ENCODE measurements at regions not wholly inside any gene's neighbourhood (a gene's known extent, or its start where the extent isn't known, plus 50 kb on each side); places are given as distances from the start of the nearest gene placed in this dataset.

- H3K4me1 ChIP-seq (ENCODE audit: control insufficient read depth, extremely low read depth, insufficient read depth, low read length), result peaks cover 65% of the 10 kb centered on the region
- no peak for TF ChIP-seq EZH2 (IDR thresholded peaks at IDR 0.05; ENCODE audit: low read length, missing control alignments)
- no peak for TF ChIP-seq CTCF (conservative IDR thresholded peaks at IDR 0.05 in 1 of 2, IDR thresholded peaks at IDR 0.05 in 1 of 2; ENCODE audit: low read depth in 1 of 2, low read length in 2 of 2)
- H3K36me3 ChIP-seq (ENCODE audit: control insufficient read depth, insufficient read depth, low read length), result peaks cover 7% of the 10 kb centered on the region
- H3K27me3 ChIP-seq (ENCODE audit: control insufficient read depth, insufficient read depth, low read length), result no peaks in the 10 kb centered on the region
- no peak overlapping the region for H3K9ac ChIP-seq (ENCODE audit: insufficient read depth, low read length)
- peak overlapping the region; percentile 31 for H3K27ac ChIP-seq (ENCODE audit: insufficient read depth, low read length)
- no peak for DNase-seq (ENCODE audit: low read depth in 2 of 2)
- H3K4me2 ChIP-seq (ENCODE audit: extremely low read depth, insufficient read depth, low read length), result peak overlapping the region; percentile 23
- peak overlapping the region in 1 of 4 experiments; percentile 4 for H3K4me3 ChIP-seq (replicated peaks in 1 of 4; ENCODE audit: control extremely low read depth in 1 of 4, insufficient read depth in 1 of 4, low read depth in 3 of 4, low read length in 4 of 4)
- H2AFZ ChIP-seq (ENCODE audit: low read length), result no peak overlapping the region
- peaks cover 96% of the 10 kb centered on the region for H3K79me2 ChIP-seq (ENCODE audit: control insufficient read depth, insufficient read depth, low read length)
- peaks cover 2% of the 10 kb centered on the region for H4K20me1 ChIP-seq (ENCODE audit: control insufficient read depth, extremely low read depth, insufficient read depth, low read length)
- no peaks in the 10 kb centered on the region for H3K9me3 ChIP-seq (ENCODE audit: control insufficient read depth, insufficient read depth, low read depth, low read length)
Measured at GRCh38 chr17:77436481-77436880, 295.7 kb downstream of the SEC14L1 start.

- H3K79me2 ChIP-seq (ENCODE audit: control insufficient read depth, insufficient read depth, low read length), result peaks cover 96% of the 10 kb centered on the region
- H3K27ac ChIP-seq (ENCODE audit: insufficient read depth, low read length), result peak overlapping the region; percentile 31
- H3K4me3 ChIP-seq (replicated peaks in 1 of 4; ENCODE audit: control extremely low read depth in 1 of 4, insufficient read depth in 1 of 4, low read depth in 3 of 4, low read length in 4 of 4), result no peak overlapping the region
- H3K9ac ChIP-seq (ENCODE audit: insufficient read depth, low read length), result no peak overlapping the region
- TF ChIP-seq EZH2 (IDR thresholded peaks at IDR 0.05; ENCODE audit: low read length, missing control alignments) (no peak), CTCF (conservative IDR thresholded peaks at IDR 0.05 in 1 of 2, IDR thresholded peaks at IDR 0.05 in 1 of 2; ENCODE audit: low read depth in 1 of 2, low read length in 2 of 2) (no peak)
- peaks cover 65% of the 10 kb centered on the region for H3K4me1 ChIP-seq (ENCODE audit: control insufficient read depth, extremely low read depth, insufficient read depth, low read length)
- no peak overlapping the region for H2AFZ ChIP-seq (ENCODE audit: low read length)
- peaks cover 7% of the 10 kb centered on the region for H3K36me3 ChIP-seq (ENCODE audit: control insufficient read depth, insufficient read depth, low read length)
- peaks cover 2% of the 10 kb centered on the region for H4K20me1 ChIP-seq (ENCODE audit: control insufficient read depth, extremely low read depth, insufficient read depth, low read length)
- H3K9me3 ChIP-seq (ENCODE audit: control insufficient read depth, insufficient read depth, low read depth, low read length), result no peaks in the 10 kb centered on the region
- DNase-seq (ENCODE audit: low read depth in 2 of 2), result peak; percentile 78 to 92
- H3K27me3 ChIP-seq (ENCODE audit: control insufficient read depth, insufficient read depth, low read length), result no peaks in the 10 kb centered on the region
- H3K4me2 ChIP-seq (ENCODE audit: extremely low read depth, insufficient read depth, low read length), result no peak overlapping the region
Measured at GRCh38 chr17:77437017-77437416, 296.2 kb downstream of the SEC14L1 start.

DNA sequence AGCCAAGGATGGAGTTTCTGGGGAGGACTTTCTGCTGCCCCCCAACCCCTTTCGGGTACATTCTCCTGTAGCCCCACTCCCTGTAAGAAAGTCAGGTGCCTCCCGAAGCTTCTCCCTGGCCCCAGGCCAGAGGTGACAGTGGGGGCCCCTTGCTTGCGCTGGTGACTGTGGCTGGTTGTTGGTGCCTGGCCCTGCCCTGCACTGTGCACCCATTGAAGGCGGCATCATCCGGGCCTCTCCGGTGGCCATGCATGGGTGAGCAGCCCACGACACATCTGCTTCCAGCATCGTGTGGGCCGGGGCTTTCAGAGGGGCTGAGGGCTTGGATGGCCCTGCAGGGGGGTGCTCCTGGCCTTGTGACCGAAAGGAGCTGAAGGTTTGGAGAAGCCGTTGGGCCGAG is 297.0 kb downstream of the SEC14L1 start:
- H3K9me3 ChIP-seq (ENCODE audit: control insufficient read depth, insufficient read depth, low read depth, low read length), result no peaks in the 10 kb centered on the region
- no peak overlapping the region for H3K9ac ChIP-seq (ENCODE audit: insufficient read depth, low read length)
- TF ChIP-seq EZH2 (IDR thresholded peaks at IDR 0.05; ENCODE audit: low read length, missing control alignments) (no peak), CTCF (conservative IDR thresholded peaks at IDR 0.05 in 1 of 2, IDR thresholded peaks at IDR 0.05 in 1 of 2; ENCODE audit: low read depth in 1 of 2, low read length in 2 of 2) (no peak)
- peaks cover 2% of the 10 kb centered on the region for H4K20me1 ChIP-seq (ENCODE audit: control insufficient read depth, extremely low read depth, insufficient read depth, low read length)
- peaks cover 65% of the 10 kb centered on the region for H3K4me1 ChIP-seq (ENCODE audit: control insufficient read depth, extremely low read depth, insufficient read depth, low read length)
- H3K36me3 ChIP-seq (ENCODE audit: control insufficient read depth, insufficient read depth, low read length), result peaks cover 7% of the 10 kb centered on the region
- no peak overlapping the region for H2AFZ ChIP-seq (ENCODE audit: low read length)
- no peak overlapping the region for H3K4me2 ChIP-seq (ENCODE audit: extremely low read depth, insufficient read depth, low read length)
- H3K27ac ChIP-seq (ENCODE audit: insufficient read depth, low read length), result no peak overlapping the region
- peaks cover 90% of the 10 kb centered on the region for H3K79me2 ChIP-seq (ENCODE audit: control insufficient read depth, insufficient read depth, low read length)
- no peaks in the 10 kb centered on the region for H3K27me3 ChIP-seq (ENCODE audit: control insufficient read depth, insufficient read depth, low read length)
- DNase-seq (ENCODE audit: low read depth in 2 of 2), result no peak
- H3K4me3 ChIP-seq (replicated peaks in 1 of 4; ENCODE audit: control extremely low read depth in 1 of 4, insufficient read depth in 1 of 4, low read depth in 3 of 4, low read length in 4 of 4), result no peak overlapping the region
